DLD1 (cell line): ENCODE measurements at regions not wholly inside any gene's neighbourhood (a gene's known extent, or its start where the extent isn't known, plus 50 kb on each side); places are given as distances from the start of the nearest gene placed in this dataset.
"Not testable (repeated sequence)": the region's sequence is repeated elsewhere in the genome, so short reads cannot be mapped to it uniquely, and the experiment has no call there.

Source experiments
- in situ Hi-C: cut with HindIII; loops from 2 replicates; pipeline ENCODE4 v1.10.0; 2017; ENCODE audit warnings: low sequenced_read_pairs

DNA sequence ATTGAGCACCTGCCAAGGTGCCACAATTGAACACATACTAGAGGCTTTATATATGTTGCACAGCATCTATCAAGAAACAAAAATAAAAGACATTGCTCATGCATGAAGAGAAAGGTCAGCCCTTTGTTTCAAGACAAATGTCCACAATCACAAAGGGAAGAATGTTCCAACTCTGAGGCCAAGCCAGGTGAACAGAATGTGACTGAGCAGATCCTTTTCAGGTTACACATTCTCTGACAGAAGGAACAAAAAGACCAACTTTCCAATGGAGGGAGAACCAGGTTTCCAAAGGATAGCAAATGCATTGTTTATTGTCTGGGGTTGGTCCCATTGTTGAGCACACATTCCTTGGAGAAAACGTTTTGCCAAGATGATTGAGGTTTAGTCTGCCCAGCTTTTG is 50.2 kb upstream of the FAM174B start:
- in situ Hi-C loops: no loop called here

- in situ Hi-C loops: no loop called here
Measured at GRCh38 chr15:92706201-92706600, 50.6 kb upstream of the FAM174B start.

DNA sequence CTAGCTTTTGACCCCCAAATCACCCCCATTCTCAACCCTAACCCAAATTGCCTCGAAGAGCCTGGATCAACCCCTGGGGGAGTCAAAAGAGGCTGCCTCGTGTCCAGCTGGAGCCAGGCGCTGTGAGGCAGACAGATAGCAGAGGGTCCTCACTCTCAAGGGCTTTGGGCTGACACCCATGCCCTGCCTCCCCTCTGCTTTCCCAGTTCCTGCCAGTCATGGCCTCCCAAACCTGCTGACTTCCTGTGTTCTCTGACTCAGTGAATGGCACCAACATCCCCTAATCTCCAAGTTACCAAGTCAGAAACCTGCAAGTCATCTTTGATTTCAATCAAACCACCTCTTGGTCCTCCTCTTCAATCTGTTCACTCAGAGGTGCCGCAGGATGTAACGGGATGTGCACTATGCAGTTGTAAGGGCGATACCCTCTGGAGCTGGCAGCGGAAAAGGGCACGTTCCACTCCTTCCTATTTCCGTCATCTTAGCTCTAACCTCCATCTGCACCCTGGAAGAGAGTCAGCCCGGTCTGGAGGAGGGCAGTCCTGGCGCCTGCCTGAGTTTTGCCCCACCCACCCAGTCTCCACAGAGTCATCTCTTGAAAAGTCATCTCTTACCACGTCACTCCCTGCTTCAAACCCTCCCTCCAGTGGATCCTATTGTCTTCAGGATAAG is 52.4 kb upstream of the FAM174B start:
- in situ Hi-C loops: no loop called here

DNA sequence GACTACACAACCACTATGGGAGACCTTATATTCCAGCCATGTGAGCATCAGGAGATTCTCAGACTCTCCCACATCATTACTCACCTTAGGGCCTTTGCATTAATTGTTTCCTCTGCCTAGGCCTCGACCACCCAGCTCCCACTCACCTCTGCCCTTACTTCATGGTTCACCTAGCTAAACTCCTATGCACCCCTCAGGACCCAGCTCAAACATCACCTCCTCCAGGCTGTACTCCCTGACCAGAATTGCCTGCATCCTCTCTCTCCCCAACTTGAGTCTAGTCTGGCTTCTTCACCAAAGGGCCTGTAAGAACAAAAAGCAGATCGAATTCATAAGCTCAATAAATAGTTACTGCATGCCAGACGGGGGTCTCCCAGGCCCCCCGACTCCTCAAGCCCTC is 53.1 kb upstream of the FAM174B start:
- in situ Hi-C loops: no loop called here

- in situ Hi-C loops: no loop called here
Measured at GRCh38 chr15:92709110-92709790, 53.7 kb upstream of the FAM174B start.

- in situ Hi-C loops: no loop called here
Measured at GRCh38 chr15:92711457-92711831, 55.9 kb upstream of the FAM174B start.

GRCh38 chr15:92714077-92714476 is 58.5 kb upstream of the FAM174B start:
- in situ Hi-C loops: no loop called here

DNA sequence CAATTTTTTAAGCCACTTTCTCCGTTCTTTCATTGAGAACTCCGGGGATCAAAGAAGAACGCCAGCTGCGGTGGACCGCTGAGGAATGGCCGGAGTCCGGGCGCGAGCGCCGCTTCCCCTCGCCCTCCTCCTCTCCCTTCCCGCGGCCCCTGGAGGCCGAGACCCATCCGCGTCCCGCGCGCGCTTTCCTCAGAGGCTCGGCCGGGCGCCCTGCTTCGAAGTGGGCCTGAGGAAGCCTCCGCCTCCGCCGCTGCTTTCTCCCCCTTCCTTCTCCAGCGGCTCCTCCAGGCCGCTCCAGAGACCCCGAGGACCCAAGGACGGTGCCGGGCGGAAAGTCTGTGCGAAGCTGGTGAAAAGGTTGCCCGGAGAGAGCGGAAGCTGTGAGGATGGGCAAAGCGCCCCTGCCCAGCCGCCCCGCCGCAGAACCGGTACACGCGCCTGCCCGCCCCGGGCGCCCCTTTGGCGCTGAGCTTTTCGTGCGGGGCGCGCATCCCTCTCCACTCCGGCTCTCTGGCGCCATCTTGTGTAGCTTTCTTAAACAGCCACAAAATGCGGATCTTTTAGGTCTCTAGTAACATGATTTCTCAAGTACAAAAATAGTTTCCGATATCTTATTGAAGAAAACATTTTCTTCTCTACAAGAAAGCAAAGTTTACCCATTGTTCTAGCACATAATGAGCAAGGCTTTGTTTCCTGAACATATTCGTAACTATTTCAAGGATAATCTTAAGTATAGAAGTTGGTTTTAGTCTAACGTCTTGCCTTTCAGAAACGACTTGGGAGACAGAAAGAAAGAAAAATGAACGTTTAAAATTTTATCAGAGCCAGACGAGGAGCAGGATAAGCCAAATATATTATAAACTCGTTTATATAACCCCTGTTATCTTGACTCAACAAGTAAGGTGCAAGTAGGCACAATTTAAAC is 59.2 kb upstream of the FAM174B start:
- in situ Hi-C loops: no loop called here

DNA sequence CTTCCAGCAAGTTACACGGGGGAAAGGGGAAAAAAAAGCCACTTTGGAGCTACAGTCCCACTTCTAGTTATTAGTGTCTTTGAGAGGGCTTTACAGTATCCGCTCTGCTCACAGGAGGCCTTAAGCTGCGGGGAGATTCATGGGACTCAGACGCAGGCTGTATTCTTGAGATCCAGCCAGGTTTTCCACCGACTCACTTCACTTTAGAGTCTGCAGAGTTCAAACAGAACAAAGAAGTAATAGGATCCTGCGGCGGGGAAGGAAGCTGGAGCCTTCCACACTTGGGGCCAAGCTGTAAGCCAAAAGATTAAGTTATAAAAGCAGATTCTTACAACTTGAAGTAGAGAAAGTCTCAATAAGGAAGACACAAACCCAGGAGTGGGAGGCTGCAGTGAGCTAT is 60.2 kb upstream of the FAM174B start:
- in situ Hi-C loops: no loop called here

- in situ Hi-C loops: no loop called here
Measured at GRCh38 chr15:92719021-92719420, 63.4 kb upstream of the FAM174B start.

- in situ Hi-C loops: no loop called here
Measured at GRCh38 chr15:92724144-92724543, 68.6 kb upstream of the FAM174B start.

GRCh38 chr15:92725171-92725570 is 69.6 kb upstream of the FAM174B start:
- in situ Hi-C loops: no loop called here

GRCh38 chr15:92728266-92728665 is 72.7 kb upstream of the FAM174B start:
- in situ Hi-C loops: no loop called here

DNA sequence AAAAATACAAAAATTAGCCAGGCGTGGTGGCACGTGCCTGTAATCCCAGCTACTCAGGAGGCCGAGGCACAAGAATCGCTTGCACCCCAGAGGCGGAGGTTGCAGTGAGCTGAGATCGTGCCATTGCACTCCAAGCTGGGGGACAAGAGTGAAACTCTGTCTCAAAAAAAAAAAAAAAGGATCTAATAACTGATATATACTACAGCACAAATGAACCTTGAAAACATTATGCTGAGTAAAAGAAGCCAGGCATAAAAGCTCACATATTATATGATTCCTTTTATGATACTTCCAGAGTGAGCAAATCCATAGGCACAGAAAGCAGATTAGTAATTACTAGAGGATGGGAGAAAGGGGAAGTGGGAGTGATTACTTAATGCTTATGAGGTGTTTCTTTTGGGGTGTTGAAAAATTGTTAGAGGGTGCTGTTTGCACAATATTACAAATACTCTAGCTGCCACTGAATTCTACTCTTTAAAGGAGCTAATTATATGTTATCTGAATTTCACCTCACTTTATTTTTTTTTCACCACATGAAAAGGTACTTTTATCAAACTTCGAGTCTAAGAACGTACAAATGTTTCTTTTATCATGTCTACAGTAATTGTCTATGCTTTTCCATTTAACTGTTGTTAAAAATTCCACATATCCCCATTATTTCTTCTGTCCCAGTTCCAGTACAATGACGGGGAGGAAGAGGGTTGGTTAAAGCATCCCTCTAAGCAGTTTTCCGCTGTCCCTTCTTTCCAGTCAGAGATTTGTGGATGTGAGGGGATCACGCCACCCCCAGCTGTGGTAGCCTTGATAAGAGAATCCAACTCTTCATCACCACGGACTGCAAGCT is 77.7 kb upstream of the FAM174B start:
- in situ Hi-C loops: no loop called here

GRCh38 chr15:92733934-92734521 is 78.5 kb upstream of the FAM174B start:
- in situ Hi-C loops: no loop called here

DNA sequence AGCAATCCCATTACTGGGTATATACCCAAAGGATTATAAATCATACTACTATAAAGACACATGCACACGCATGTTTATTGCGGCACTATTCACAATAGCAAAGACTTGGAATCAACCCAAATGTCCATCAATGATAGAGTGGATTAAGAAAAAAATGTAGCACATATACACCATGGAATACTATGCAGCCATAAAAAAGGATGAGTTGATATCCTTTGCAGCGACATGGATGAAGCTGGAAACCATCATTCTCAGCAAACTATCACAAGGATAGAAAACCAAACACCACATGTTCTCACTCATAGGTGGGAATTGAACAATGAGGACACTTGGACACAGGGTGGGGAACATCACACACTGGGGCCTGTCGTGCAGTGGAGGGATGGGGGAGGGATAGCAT is 83.7 kb upstream of the FAM174B start:
- in situ Hi-C loops: not testable (repeated sequence)

GRCh38 chr15:92745845-92746271 is 90.3 kb upstream of the FAM174B start:
- in situ Hi-C loops: no loop called here

DNA sequence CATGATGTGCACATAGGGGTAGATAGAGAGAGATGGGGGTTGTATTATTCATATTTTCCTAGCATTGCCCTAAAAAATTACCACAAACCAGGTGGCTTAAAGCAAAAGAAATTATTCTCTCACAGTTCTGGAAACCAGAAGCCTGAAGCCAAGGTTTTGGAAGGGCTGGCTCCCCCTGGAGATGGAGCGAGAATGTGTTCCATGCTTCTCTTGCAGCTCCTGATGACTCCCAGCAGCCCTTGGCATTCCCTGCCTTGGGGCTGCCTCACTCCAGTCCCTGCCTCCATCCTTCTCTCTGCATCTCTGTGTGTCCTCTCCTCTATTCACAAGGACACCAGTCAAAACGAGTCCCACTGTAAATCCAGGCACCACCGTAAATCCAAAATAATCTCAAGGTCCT is 91.5 kb upstream of the FAM174B start:
- in situ Hi-C loops: no loop called here

DNA sequence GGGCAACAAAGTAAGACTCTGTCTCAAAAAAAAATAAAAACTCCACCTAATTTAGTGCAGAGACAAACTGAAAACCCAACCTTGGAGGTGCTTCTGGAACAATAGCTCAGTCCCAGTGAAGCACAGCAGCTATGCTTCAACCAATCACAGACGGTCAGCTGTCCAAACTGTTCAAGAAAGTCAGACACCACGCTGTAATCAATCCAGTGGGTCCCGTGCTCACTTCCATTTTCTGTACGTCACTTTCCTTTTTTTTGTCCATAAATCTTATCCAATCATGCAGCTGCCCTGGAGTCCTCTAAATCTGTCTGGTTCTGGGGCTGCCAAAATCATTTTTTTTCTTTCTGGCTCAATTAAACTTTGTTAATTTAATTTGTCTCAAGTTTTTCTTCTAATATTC is 93.6 kb upstream of the FAM174B start:
- in situ Hi-C loops: no loop called here

- in situ Hi-C loops: no loop called here
Measured at GRCh38 chr15:92749946-92750345, 94.4 kb upstream of the FAM174B start.
